ENCODE measurements at regions not wholly inside any gene's neighbourhood (a gene's known extent, or its start where the extent isn't known, plus 50 kb on each side); places are given as distances from the start of the nearest gene placed in this dataset.

GRCh38 chr2:116319935-116320334, 1494.6 kb upstream of the DDX18 start:
- no peak for DNase-seq

- DNase-seq = no peak
Observed at GRCh38 chr2:116329280-116329679, 1485.2 kb upstream of the DDX18 start.

- DNase-seq = no peak
Observed at GRCh38 chr2:116340690-116341089, 1473.8 kb upstream of the DDX18 start.

- no peak for DNase-seq
Observed at GRCh38 chr2:116366212-116366611, 1448.3 kb upstream of the DDX18 start.

- no peak for DNase-seq
Observed at GRCh38 chr2:116378786-116379185, 1435.7 kb upstream of the DDX18 start.

GRCh38 chr2:116411211-116411610, 1403.3 kb upstream of the DDX18 start:
- no peak for DNase-seq

GRCh38 chr2:116413659-116414058, 1400.8 kb upstream of the DDX18 start:
- DNase-seq = no peak

- no peak for DNase-seq
Observed at GRCh38 chr2:116416731-116417377, 1397.6 kb upstream of the DDX18 start.

- no peak for DNase-seq
Observed at GRCh38 chr2:116435648-116436047, 1378.8 kb upstream of the DDX18 start.

GRCh38 chr2:116440104-116440653, 1374.3 kb upstream of the DDX18 start:
- no peak for DNase-seq

GRCh38 chr2:116442418-116442817, 1372.1 kb upstream of the DDX18 start:
- no peak for DNase-seq

- DNase-seq = no peak
Observed at GRCh38 chr2:116444256-116444872, 1370.1 kb upstream of the DDX18 start.

GRCh38 chr2:116450990-116451389, 1363.5 kb upstream of the DDX18 start:
- no peak for DNase-seq

GRCh38 chr2:116452651-116453050, 1361.8 kb upstream of the DDX18 start:
- no peak for DNase-seq

GRCh38 chr2:116456429-116456828, 1358.1 kb upstream of the DDX18 start:
- DNase-seq = no peak

- no peak for DNase-seq
Observed at GRCh38 chr2:116467243-116467642, 1347.2 kb upstream of the DDX18 start.

- no peak for DNase-seq
Observed at GRCh38 chr2:116477229-116477628, 1337.3 kb upstream of the DDX18 start.

- DNase-seq = no peak
Observed at GRCh38 chr2:116487336-116487735, 1327.2 kb upstream of the DDX18 start.

- DNase-seq = no peak
Observed at GRCh38 chr2:116489292-116489691, 1325.2 kb upstream of the DDX18 start.

GRCh38 chr2:116489944-116490343, 1324.5 kb upstream of the DDX18 start:
- no peak for DNase-seq

GRCh38 chr2:116490511-116491145, 1323.9 kb upstream of the DDX18 start:
- no peak for DNase-seq

- DNase-seq = no peak
Observed at GRCh38 chr2:116491292-116491691, 1323.2 kb upstream of the DDX18 start.

- DNase-seq = no peak
Observed at GRCh38 chr2:116499389-116499788, 1315.1 kb upstream of the DDX18 start.
